GM21360 (cell line): ENCODE measurements at regions not wholly inside any gene's neighbourhood (a gene's known extent, or its start where the extent isn't known, plus 50 kb on each side); places are given as distances from the start of the nearest gene placed in this dataset.
"Not testable (repeated sequence)": the region's sequence is repeated elsewhere in the genome, so short reads cannot be mapped to it uniquely, and the experiment has no call there.

Experiments
- ATAC-seq: cut with Tn5 transposase; IDR thresholded peaks from one replicate; pipeline ENCODE4 v1.9.1; 2021; ENCODE audit warnings: mild to moderate bottlenecking, moderate library complexity; ENCODE audit not compliant: unreplicated experiment

- not testable (repeated sequence) for ATAC-seq
These were observed 109.8 kb downstream of the OTOP1 start for GRCh38 chr4:4116901-4117300.

- ATAC-seq, result not testable (repeated sequence)
These were observed 92.4 kb downstream of the OTOP1 start for GRCh38 chr4:4134368-4134767.

GRCh38 chr4:4136621-4137020 lies 90.1 kb downstream of the OTOP1 start:
- not testable (repeated sequence) for ATAC-seq
